ENCODE measurements at regions not wholly inside any gene's neighbourhood (a gene's known extent, or its start where the extent isn't known, plus 50 kb on each side); places are given as distances from the start of the nearest gene placed in this dataset.

- no peak overlapping the region for H3K27ac Mint-ChIP-seq
- no peak overlapping the region for H3K4me3 Mint-ChIP-seq
- ATAC-seq: no peak
- H3K27me3 Mint-ChIP-seq (ENCODE audit: low read depth in 2 of 2): no peaks in the 10 kb centered on the region
- intact Hi-C loops (cut with micrococcal nuclease): no loop called here
- H3K4me1 Mint-ChIP-seq: no peaks in the 10 kb centered on the region
- WGBS (ENCODE audit: insufficient coverage): 73% methylated on average over 2 of the region's 2 CpGs
- DNase-seq: no peak
- Histone ChIP-seq H3K9me3 (ENCODE audit: control insufficient read depth, insufficient read depth, low read length) (no peaks in the 10 kb centered on the region), H3K4me1 (ENCODE audit: control insufficient read depth, insufficient read depth, low read length) (no peaks in the 10 kb centered on the region), H3K27ac (ENCODE audit: low read length) (no peak overlapping the region), H3K27me3 (ENCODE audit: control insufficient read depth, insufficient read depth, low read length) (no peaks in the 10 kb centered on the region), H3K36me3 (ENCODE audit: control insufficient read depth, insufficient read depth, low read length) (no peaks in the 10 kb centered on the region), H3K4me3 (ENCODE audit: low read length) (no peak overlapping the region)
- peaks cover 20 to 30% of the 10 kb centered on the region in 2 donors for H3K9me3 Mint-ChIP-seq
- peaks cover 29% of the 10 kb centered on the region for H3K36me3 Mint-ChIP-seq
- TF ChIP-seq, protein P1, sequence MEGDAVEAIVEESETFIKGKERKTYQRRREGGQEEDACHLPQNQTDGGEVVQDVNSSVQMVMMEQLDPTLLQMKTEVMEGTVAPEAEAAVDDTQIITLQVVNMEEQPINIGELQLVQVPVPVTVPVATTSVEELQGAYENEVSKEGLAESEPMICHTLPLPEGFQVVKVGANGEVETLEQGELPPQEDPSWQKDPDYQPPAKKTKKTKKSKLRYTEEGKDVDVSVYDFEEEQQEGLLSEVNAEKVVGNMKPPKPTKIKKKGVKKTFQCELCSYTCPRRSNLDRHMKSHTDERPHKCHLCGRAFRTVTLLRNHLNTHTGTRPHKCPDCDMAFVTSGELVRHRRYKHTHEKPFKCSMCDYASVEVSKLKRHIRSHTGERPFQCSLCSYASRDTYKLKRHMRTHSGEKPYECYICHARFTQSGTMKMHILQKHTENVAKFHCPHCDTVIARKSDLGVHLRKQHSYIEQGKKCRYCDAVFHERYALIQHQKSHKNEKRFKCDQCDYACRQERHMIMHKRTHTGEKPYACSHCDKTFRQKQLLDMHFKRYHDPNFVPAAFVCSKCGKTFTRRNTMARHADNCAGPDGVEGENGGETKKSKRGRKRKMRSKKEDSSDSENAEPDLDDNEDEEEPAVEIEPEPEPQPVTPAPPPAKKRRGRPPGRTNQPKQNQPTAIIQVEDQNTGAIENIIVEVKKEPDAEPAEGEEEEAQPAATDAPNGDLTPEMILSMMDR (IDR thresholded peaks at IDR 0.05): no peak
These were observed 93.6 kb downstream of the TUSC1 start for GRCh38 chr9:25584611-25585010.

DNA sequence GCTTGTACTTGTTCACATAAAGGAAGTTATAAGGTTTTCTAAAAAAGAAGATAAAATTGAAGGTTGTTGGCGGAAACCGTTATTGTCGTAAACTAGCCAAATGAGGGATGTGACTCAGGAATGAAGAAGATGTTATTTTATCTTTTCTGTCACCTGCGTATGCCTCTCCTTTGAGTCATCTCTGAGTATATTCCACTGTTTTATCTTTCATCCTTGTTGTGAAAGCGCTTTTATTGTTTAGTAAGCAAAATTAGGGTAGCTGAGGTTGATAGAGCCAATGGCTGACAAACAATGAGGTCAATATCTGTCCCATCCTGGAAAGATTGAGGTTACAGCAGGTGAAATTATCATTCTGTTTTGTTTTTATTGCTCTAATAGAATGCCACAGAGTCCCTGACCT lies 105.0 kb downstream of the TUSC1 start:
- H3K36me3 ChIP-seq (ENCODE audit: control insufficient read depth, insufficient read depth, low read length): no peaks in the 10 kb centered on the region

GRCh38 chr9:25571491-25571890 lies 106.8 kb downstream of the TUSC1 start:
- H3K4me1 Mint-ChIP-seq: no peaks in the 10 kb centered on the region
- TF ChIP-seq, protein P1 (IDR thresholded peaks at IDR 0.05): no peak
- H3K9me3 Mint-ChIP-seq: peaks cover 5 to 20% of the 10 kb centered on the region in 2 donors
- H3K4me3 Mint-ChIP-seq: no peak overlapping the region
- H3K36me3 Mint-ChIP-seq: no peaks in the 10 kb centered on the region
- H3K9me3 ChIP-seq (ENCODE audit: control insufficient read depth, insufficient read depth, low read length): no peaks in the 10 kb centered on the region
- no peaks in the 10 kb centered on the region for H3K27me3 Mint-ChIP-seq (ENCODE audit: low read depth in 2 of 2)
- no peak overlapping the region for H3K4me3 ChIP-seq (ENCODE audit: low read length)
- H3K27ac Mint-ChIP-seq: no peak overlapping the region
- H3K4me1 ChIP-seq (ENCODE audit: control insufficient read depth, insufficient read depth, low read length): no peaks in the 10 kb centered on the region
- no peak overlapping the region for H3K27ac ChIP-seq (ENCODE audit: low read length)
- no peaks in the 10 kb centered on the region for H3K27me3 ChIP-seq (ENCODE audit: control insufficient read depth, insufficient read depth, low read length)
- no peak for DNase-seq
- intact Hi-C loops (cut with micrococcal nuclease): no loop called here
- no peak for ATAC-seq
- 40% methylated on average over 2 of the region's 2 CpGs for WGBS (ENCODE audit: insufficient coverage)
- H3K36me3 ChIP-seq (ENCODE audit: control insufficient read depth, insufficient read depth, low read length): no peaks in the 10 kb centered on the region

More for the DNA sequence above, 105.0 kb downstream of the TUSC1 start:
- no peaks in the 10 kb centered on the region for H3K27me3 ChIP-seq (ENCODE audit: control insufficient read depth, insufficient read depth, low read length)
- ATAC-seq (no peak), DNase-seq (no peak)
- no peaks in the 10 kb centered on the region for H3K4me1 ChIP-seq (ENCODE audit: control insufficient read depth, insufficient read depth, low read length)
- intact Hi-C loops (cut with micrococcal nuclease): no loop called here
- Mint-ChIP-seq H3K27me3 (ENCODE audit: low read depth in 2 of 2) (no peaks in the 10 kb centered on the region), H3K27ac (no peak overlapping the region), H3K9me3 (peaks cover 5 to 16% of the 10 kb centered on the region in 2 donors), H3K36me3 (no peaks in the 10 kb centered on the region), H3K4me1 (no peaks in the 10 kb centered on the region), H3K4me3 (no peak overlapping the region)
- peaks cover 4% of the 10 kb centered on the region for H3K9me3 ChIP-seq (ENCODE audit: control insufficient read depth, insufficient read depth, low read length)
- no peak overlapping the region for H3K27ac ChIP-seq (ENCODE audit: low read length)
- no peak overlapping the region for H3K4me3 ChIP-seq (ENCODE audit: low read length)
- 94% methylated on average over 5 of the region's 5 CpGs for WGBS (ENCODE audit: insufficient coverage)
- TF ChIP-seq, protein P1 (IDR thresholded peaks at IDR 0.05): no peak

DNA sequence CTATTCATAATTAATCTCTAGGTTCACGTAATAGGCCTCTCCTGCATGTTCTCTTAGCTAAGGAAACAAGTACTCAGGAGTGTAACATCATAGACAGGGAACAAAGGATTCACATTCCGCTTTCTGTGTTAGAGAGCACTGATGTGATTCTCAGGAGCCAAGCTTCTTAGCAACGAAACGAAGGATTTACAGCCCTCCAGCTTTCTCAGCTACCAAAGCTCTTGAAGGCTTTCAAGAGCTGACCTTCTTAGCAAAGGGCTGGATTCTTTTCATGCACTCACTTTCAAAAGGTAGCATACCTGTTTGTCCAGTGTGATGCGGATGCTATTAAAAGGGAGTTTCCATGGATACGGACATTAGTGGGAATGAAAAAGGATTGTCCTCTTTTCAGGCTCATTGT lies 107.4 kb downstream of the TUSC1 start:
- H3K27me3 Mint-ChIP-seq (ENCODE audit: low read depth in 2 of 2): no peaks in the 10 kb centered on the region
- Histone ChIP-seq H3K36me3 (ENCODE audit: control insufficient read depth, insufficient read depth, low read length) (no peaks in the 10 kb centered on the region), H3K4me3 (ENCODE audit: low read length) (no peak overlapping the region), H3K9me3 (ENCODE audit: control insufficient read depth, insufficient read depth, low read length) (no peaks in the 10 kb centered on the region), H3K4me1 (ENCODE audit: control insufficient read depth, insufficient read depth, low read length) (no peaks in the 10 kb centered on the region), H3K27ac (ENCODE audit: low read length) (no peak overlapping the region), H3K27me3 (ENCODE audit: control insufficient read depth, insufficient read depth, low read length) (no peaks in the 10 kb centered on the region)
- no peaks in the 10 kb centered on the region for H3K4me1 Mint-ChIP-seq
- no peak overlapping the region for H3K27ac Mint-ChIP-seq
- no peak overlapping the region for H3K4me3 Mint-ChIP-seq
- H3K9me3 Mint-ChIP-seq: peaks cover 5 to 18% of the 10 kb centered on the region in 2 donors
- WGBS (ENCODE audit: insufficient coverage): 68% methylated on average over 5 of the region's 6 CpGs
- no peaks in the 10 kb centered on the region for H3K36me3 Mint-ChIP-seq
- TF ChIP-seq, protein P1 (IDR thresholded peaks at IDR 0.05): no peak
- DNase-seq: no peak
- intact Hi-C loops (cut with micrococcal nuclease): no loop called here
- no peak for ATAC-seq

Measured in natural killer cell (primary cell).